HG03135 (cell line): ENCODE measurements at regions not wholly inside any gene's neighbourhood (a gene's known extent, or its start where the extent isn't known, plus 50 kb on each side); places are given as distances from the start of the nearest gene placed in this dataset.

ENCODE experiments used
- ATAC-seq: cut with Tn5 transposase; IDR thresholded peaks from one replicate; pipeline ENCODE4 v1.9.1; 2021; ENCODE audit warnings: mild to moderate bottlenecking, moderate library complexity; ENCODE audit not compliant: unreplicated experiment

GRCh38 chr5:174189654-174190541 lies 144.4 kb downstream of the NSG2 start:
- ATAC-seq: no peak

GRCh38 chr5:174191076-174191475 lies 145.6 kb downstream of the NSG2 start:
- no peak for ATAC-seq

GRCh38 chr5:174191850-174192655 lies 146.5 kb downstream of the NSG2 start:
- no peak for ATAC-seq

- no peak for ATAC-seq
Observed at GRCh38 chr5:174192901-174193300, 147.4 kb downstream of the NSG2 start.

GRCh38 chr5:174195517-174195916 lies 150.0 kb downstream of the NSG2 start:
- ATAC-seq: no peak

GRCh38 chr5:174197929-174198328 lies 152.4 kb downstream of the NSG2 start:
- no peak for ATAC-seq

GRCh38 chr5:174198541-174198940 lies 153.0 kb downstream of the NSG2 start:
- ATAC-seq: no peak

- no peak for ATAC-seq
Observed at GRCh38 chr5:174202996-174203395, 157.5 kb downstream of the NSG2 start.

GRCh38 chr5:174204535-174205313 lies 159.2 kb downstream of the NSG2 start:
- no peak for ATAC-seq

GRCh38 chr5:174205939-174206338 lies 160.4 kb downstream of the NSG2 start:
- ATAC-seq: no peak

- no peak for ATAC-seq
Observed at GRCh38 chr5:174210596-174211276, 165.2 kb downstream of the NSG2 start.

- ATAC-seq: no peak
Observed at GRCh38 chr5:174211277-174211626, 165.7 kb downstream of the NSG2 start.

- no peak for ATAC-seq
Observed at GRCh38 chr5:174217527-174217926, 172.0 kb downstream of the NSG2 start.

GRCh38 chr5:174218162-174218561 lies 172.7 kb downstream of the NSG2 start:
- ATAC-seq: no peak

GRCh38 chr5:174220417-174220816 lies 174.9 kb downstream of the NSG2 start:
- ATAC-seq: no peak

GRCh38 chr5:174221436-174221835 lies 175.9 kb downstream of the NSG2 start:
- no peak for ATAC-seq

- ATAC-seq: no peak
Observed at GRCh38 chr5:174221946-174222345, 176.4 kb downstream of the NSG2 start.

- no peak for ATAC-seq
Observed at GRCh38 chr5:174222891-174223290, 177.4 kb downstream of the NSG2 start.

- no peak for ATAC-seq
Observed at GRCh38 chr5:174223355-174223754, 177.8 kb downstream of the NSG2 start.

- ATAC-seq: no peak
Observed at GRCh38 chr5:174229068-174229467, 183.6 kb downstream of the NSG2 start.
